ENCODE measurements at regions not wholly inside any gene's neighbourhood (a gene's known extent, or its start where the extent isn't known, plus 50 kb on each side); places are given as distances from the start of the nearest gene placed in this dataset.

DNA sequence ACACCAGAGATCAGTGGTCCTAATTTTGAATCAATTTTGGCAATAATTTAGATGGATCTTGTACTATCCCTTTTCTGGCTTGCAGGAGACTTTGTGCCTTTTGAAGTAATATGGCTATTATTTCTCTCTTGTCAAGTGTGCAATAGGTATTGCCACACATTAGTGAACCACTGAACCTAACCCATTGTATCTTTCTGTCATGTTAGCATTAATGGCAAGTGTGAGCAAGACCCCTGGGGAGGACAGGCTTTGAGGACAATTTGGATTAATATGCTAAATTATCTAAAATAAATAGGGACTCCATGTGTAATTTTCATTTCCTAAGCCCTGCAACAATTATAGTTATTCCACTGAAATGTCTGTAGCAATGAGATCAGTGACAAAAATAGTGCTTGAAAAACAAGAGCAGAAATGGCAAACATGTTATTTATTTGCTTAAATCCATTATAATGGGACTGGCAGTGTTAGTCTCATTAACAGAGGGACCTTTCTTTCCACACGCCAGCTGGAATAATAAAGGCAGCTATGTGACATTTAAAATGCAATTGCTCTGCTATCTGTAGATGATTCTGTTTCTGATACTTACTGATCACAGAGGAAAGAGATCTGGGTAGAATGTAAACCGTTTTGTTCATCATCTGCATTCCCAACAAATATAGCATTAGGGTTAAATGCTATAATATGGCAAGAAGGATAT lies 753.3 kb upstream of the ZNF608 start:
- H3K36me3 Mint-ChIP-seq = no peaks in the 10 kb centered on the region
- CTCF ChIA-PET = no interaction called here
- H3K9me3 Mint-ChIP-seq = peaks cover 0 to 16% (median 0%) of the 10 kb centered on the region in 11 donors
- H3K4me1 Mint-ChIP-seq = no peaks in the 10 kb centered on the region
- intact Hi-C loops (cut with micrococcal nuclease) = no loop called here
- ATAC-seq (no peak), DNase-seq (no peak)
- H3K27me3 Mint-ChIP-seq = no peaks in the 10 kb centered on the region
- Histone ChIP-seq H3K9me3 (ENCODE audit: control insufficient read depth in 2 of 3, low read length in 3 of 3) (no peaks in the 10 kb centered on the region), H3K4me3 (ENCODE audit: low read length) (no peak overlapping the region), H3K27me3 (ENCODE audit: control insufficient read depth in 2 of 2, insufficient read depth in 2 of 2, low read length in 2 of 2) (no peaks in the 10 kb centered on the region), H3K27ac (ENCODE audit: low read depth, low read length) (no peak overlapping the region), H3K36me3 (ENCODE audit: control insufficient read depth in 2 of 3, insufficient read depth in 3 of 3, low read length in 3 of 3) (no peaks in the 10 kb centered on the region), H3K4me1 (ENCODE audit: control insufficient read depth in 2 of 2, insufficient read depth in 2 of 2, low read length in 2 of 2) (no peaks in the 10 kb centered on the region)
- POLR2A ChIA-PET = no interaction called here
- no peak overlapping the region for H3K4me3 Mint-ChIP-seq
- no peak overlapping the region for H3K27ac Mint-ChIP-seq

DNA sequence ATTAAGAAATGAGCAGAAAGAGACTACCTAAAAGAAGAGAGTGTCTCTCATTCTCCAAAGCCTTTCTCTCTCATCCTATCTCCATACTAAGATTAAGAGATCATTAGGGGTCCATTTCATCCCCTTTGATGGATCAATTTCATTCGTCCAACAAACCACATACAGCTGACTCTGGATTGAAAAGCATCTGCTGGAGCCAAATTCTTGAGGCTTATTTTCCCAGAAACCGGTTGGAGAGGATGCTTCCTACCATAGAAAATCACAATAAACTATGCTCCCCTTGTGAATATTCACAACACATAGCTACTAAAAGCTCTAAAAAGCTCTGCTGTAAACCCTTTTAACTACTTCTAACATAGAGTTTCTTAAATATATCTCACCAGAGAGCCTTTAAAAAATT lies 755.0 kb upstream of the ZNF608 start:
- ChIA-PET CTCF (interaction anchor here (1.1 kb wide), 1 partner anchor 10 kb away, joined by 3 read pairs; no protein-coding TSS in a partner anchor), POLR2A (no interaction called here)
- intact Hi-C loops (cut with micrococcal nuclease) = no loop called here
- ATAC-seq = no peak
- Mint-ChIP-seq H3K27ac (no peak overlapping the region), H3K9me3 (peaks cover 0 to 12% (median 0%) of the 10 kb centered on the region in 11 donors), H3K27me3 (no peaks in the 10 kb centered on the region), H3K4me1 (no peaks in the 10 kb centered on the region), H3K4me3 (no peak overlapping the region), H3K36me3 (no peaks in the 10 kb centered on the region)
- Histone ChIP-seq H3K4me1 (ENCODE audit: control insufficient read depth in 2 of 2, insufficient read depth in 2 of 2, low read length in 2 of 2) (no peaks in the 10 kb centered on the region), H3K36me3 (ENCODE audit: control insufficient read depth in 2 of 3, insufficient read depth in 3 of 3, low read length in 3 of 3) (no peaks in the 10 kb centered on the region), H3K27ac (ENCODE audit: low read depth, low read length) (no peak overlapping the region), H3K4me3 (ENCODE audit: low read length) (no peak overlapping the region), H3K27me3 (ENCODE audit: control insufficient read depth in 2 of 2, insufficient read depth in 2 of 2, low read length in 2 of 2) (peaks cover 0 to under 1% of the 10 kb centered on the region in 2 donors), H3K9me3 (ENCODE audit: control insufficient read depth in 2 of 3, low read length in 3 of 3) (no peaks in the 10 kb centered on the region)
- no peak for DNase-seq

DNA sequence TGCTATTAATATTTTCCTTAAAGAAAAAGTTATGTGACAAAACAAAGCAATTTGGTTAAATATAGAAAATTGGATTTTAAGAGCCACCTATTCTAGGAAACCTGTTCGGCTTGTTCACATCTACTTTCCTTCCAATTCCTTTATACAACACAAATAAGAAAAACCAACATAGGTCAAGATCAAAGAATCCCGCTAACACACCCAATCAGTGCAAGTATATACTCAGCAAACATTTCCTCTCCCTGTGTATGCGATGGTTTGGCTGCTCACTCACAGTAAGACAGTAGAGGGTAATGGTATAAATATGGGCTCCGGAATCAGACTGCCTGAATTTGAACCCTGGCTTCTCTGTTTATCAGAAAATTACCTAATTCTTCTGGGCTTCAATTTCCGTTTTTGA lies 757.5 kb upstream of the ZNF608 start:
- intact Hi-C loops (cut with micrococcal nuclease) = no loop called here
- Histone ChIP-seq H3K27ac (ENCODE audit: low read depth, low read length) (no peak overlapping the region), H3K4me3 (ENCODE audit: low read length) (no peak overlapping the region), H3K4me1 (ENCODE audit: control insufficient read depth in 2 of 2, insufficient read depth in 2 of 2, low read length in 2 of 2) (no peaks in the 10 kb centered on the region), H3K36me3 (ENCODE audit: control insufficient read depth in 2 of 3, insufficient read depth in 3 of 3, low read length in 3 of 3) (no peaks in the 10 kb centered on the region), H3K27me3 (ENCODE audit: control insufficient read depth in 2 of 2, insufficient read depth in 2 of 2, low read length in 2 of 2) (peaks cover 0 to 5% of the 10 kb centered on the region in 2 donors), H3K9me3 (ENCODE audit: control insufficient read depth in 2 of 3, low read length in 3 of 3) (no peaks in the 10 kb centered on the region)
- peaks cover 0 to 12% (median 2%) of the 10 kb centered on the region in 11 donors for H3K9me3 Mint-ChIP-seq
- ATAC-seq (no peak), DNase-seq (no peak)
- no peak overlapping the region for H3K4me3 Mint-ChIP-seq
- ChIA-PET CTCF (no interaction called here), POLR2A (no interaction called here)
- no peaks in the 10 kb centered on the region for H3K27me3 Mint-ChIP-seq
- H3K36me3 Mint-ChIP-seq = no peaks in the 10 kb centered on the region
- H3K27ac Mint-ChIP-seq = no peak overlapping the region
- no peaks in the 10 kb centered on the region for H3K4me1 Mint-ChIP-seq

- CTCF ChIA-PET = no interaction called here
- Histone ChIP-seq H3K27me3 (ENCODE audit: control insufficient read depth in 2 of 2, insufficient read depth in 2 of 2, low read length in 2 of 2) (peaks cover 0 to 5% of the 10 kb centered on the region in 2 donors), H3K4me1 (ENCODE audit: control insufficient read depth in 2 of 2, insufficient read depth in 2 of 2, low read length in 2 of 2) (no peaks in the 10 kb centered on the region), H3K4me3 (ENCODE audit: low read length) (no peak overlapping the region), H3K36me3 (ENCODE audit: control insufficient read depth in 2 of 3, insufficient read depth in 3 of 3, low read length in 3 of 3) (no peaks in the 10 kb centered on the region), H3K9me3 (ENCODE audit: control insufficient read depth in 2 of 3, low read length in 3 of 3) (no peaks in the 10 kb centered on the region), H3K27ac (ENCODE audit: low read depth, low read length) (no peak overlapping the region)
- Mint-ChIP-seq H3K27me3 (no peaks in the 10 kb centered on the region), H3K9me3 (peaks cover 0 to 12% (median 2%) of the 10 kb centered on the region in 11 donors), H3K27ac (no peak overlapping the region), H3K36me3 (no peaks in the 10 kb centered on the region), H3K4me1 (no peaks in the 10 kb centered on the region), H3K4me3 (no peak overlapping the region)
- POLR2A ChIA-PET = no interaction called here
- ATAC-seq (no peak), DNase-seq (no peak)
- intact Hi-C loops (cut with micrococcal nuclease) = no loop called here
Measured at GRCh38 chr5:125505115-125505514, 758.7 kb upstream of the ZNF608 start.

DNA sequence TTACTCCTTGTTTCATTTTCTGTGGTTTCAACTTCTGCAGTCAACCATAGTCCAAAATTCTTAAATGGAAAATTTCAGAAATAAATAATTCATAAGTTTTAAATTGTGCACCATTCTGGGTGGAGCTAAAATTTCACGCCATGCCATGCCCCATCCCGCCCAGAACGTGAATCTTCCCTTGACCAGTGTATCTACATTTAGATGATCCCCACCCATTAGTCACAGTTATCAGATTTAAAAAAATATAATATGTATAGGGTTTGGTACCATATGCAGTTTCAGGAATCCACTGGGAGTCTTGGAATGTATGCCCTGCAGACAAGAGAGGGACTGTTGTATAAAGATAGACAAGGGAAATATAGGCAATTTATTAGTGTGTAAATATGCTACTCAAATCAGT lies 759.7 kb upstream of the ZNF608 start:
- H3K27ac Mint-ChIP-seq = no peak overlapping the region
- POLR2A ChIA-PET = no interaction called here

DNA sequence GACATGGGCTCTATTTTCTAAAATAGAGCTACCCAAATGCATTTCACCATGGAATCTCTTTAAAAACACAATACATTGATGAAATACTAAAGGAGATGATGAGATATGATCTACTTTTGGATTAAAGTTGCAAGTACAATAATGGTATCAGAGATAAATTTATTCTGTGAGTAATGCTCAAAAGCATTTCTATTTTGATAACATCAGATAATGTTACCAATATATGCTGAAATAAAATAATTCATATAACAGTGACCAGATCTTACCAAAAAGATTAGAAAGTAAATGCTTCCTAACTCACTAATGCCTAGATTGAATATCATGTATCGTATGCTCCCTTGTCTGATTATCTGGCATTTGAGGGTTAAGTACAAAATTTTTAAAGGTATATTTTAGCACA lies 761.8 kb upstream of the ZNF608 start:
- Mint-ChIP-seq H3K27ac (no peak overlapping the region), H3K36me3 (no peaks in the 10 kb centered on the region), H3K9me3 (peaks cover 0 to 8% (median 2%) of the 10 kb centered on the region in 11 donors), H3K4me3 (no peak overlapping the region), H3K4me1 (no peaks in the 10 kb centered on the region), H3K27me3 (no peaks in the 10 kb centered on the region)
- Histone ChIP-seq H3K9me3 (ENCODE audit: control insufficient read depth in 2 of 3, low read length in 3 of 3) (no peaks in the 10 kb centered on the region), H3K27ac (ENCODE audit: low read depth, low read length) (no peak overlapping the region), H3K27me3 (ENCODE audit: control insufficient read depth in 2 of 2, insufficient read depth in 2 of 2, low read length in 2 of 2) (peaks cover 0 to 5% of the 10 kb centered on the region in 2 donors), H3K4me3 (ENCODE audit: low read length) (no peak overlapping the region), H3K36me3 (ENCODE audit: control insufficient read depth in 2 of 3, insufficient read depth in 3 of 3, low read length in 3 of 3) (no peaks in the 10 kb centered on the region), H3K4me1 (ENCODE audit: control insufficient read depth in 2 of 2, insufficient read depth in 2 of 2, low read length in 2 of 2) (no peaks in the 10 kb centered on the region)
- intact Hi-C loops (cut with micrococcal nuclease) = no loop called here
- no peak for ATAC-seq
- no peak for DNase-seq
- CTCF ChIA-PET = no interaction called here
- POLR2A ChIA-PET = no interaction called here

More for the DNA sequence above, 759.7 kb upstream of the ZNF608 start:
- H3K4me3 Mint-ChIP-seq = no peak overlapping the region
- CTCF ChIA-PET = no interaction called here
- Histone ChIP-seq H3K9me3 (ENCODE audit: control insufficient read depth in 2 of 3, low read length in 3 of 3) (no peaks in the 10 kb centered on the region), H3K36me3 (ENCODE audit: control insufficient read depth in 2 of 3, insufficient read depth in 3 of 3, low read length in 3 of 3) (no peaks in the 10 kb centered on the region), H3K4me1 (ENCODE audit: control insufficient read depth in 2 of 2, insufficient read depth in 2 of 2, low read length in 2 of 2) (no peaks in the 10 kb centered on the region), H3K27me3 (ENCODE audit: control insufficient read depth in 2 of 2, insufficient read depth in 2 of 2, low read length in 2 of 2) (peaks cover 0 to 5% of the 10 kb centered on the region in 2 donors), H3K27ac (ENCODE audit: low read depth, low read length) (no peak overlapping the region), H3K4me3 (ENCODE audit: low read length) (no peak overlapping the region)
- no peaks in the 10 kb centered on the region for H3K36me3 Mint-ChIP-seq
- ATAC-seq (no peak), DNase-seq (no peak)
- H3K27me3 Mint-ChIP-seq = no peaks in the 10 kb centered on the region
- peaks cover 0 to 12% (median 2%) of the 10 kb centered on the region in 11 donors for H3K9me3 Mint-ChIP-seq
- intact Hi-C loops (cut with micrococcal nuclease) = no loop called here
- H3K4me1 Mint-ChIP-seq = no peaks in the 10 kb centered on the region

DNA sequence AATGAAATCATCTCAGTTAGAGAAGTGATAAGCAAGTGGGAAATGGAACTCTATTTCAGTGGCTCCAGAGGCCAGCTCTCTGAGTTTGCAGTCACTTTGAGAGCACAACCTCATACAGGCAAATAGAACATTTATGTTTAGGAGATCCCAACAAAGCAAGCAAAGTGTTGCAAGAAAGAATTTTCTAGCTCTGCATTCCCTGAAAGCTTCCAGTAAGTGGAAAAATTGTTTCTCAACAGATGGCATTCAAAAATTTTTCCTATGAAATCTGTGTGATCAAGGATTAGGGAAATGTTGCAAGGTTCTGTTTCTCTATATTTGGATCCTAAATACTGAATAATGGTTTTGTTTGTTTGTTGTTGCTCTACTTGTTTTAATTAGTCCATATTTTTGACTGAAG lies 764.2 kb upstream of the ZNF608 start:
- no peaks in the 10 kb centered on the region for H3K4me1 ChIP-seq (ENCODE audit: control insufficient read depth in 2 of 2, insufficient read depth in 2 of 2, low read length in 2 of 2)
- CTCF ChIA-PET = no interaction called here
- no peaks in the 10 kb centered on the region for H3K36me3 Mint-ChIP-seq
- intact Hi-C loops (cut with micrococcal nuclease) = no loop called here
- POLR2A ChIA-PET = no interaction called here
- no peak overlapping the region for H3K27ac ChIP-seq (ENCODE audit: low read depth, low read length)
- H3K4me3 ChIP-seq (ENCODE audit: low read length) = no peak overlapping the region
- H3K27me3 ChIP-seq (ENCODE audit: control insufficient read depth in 2 of 2, insufficient read depth in 2 of 2, low read length in 2 of 2) = peaks cover 0 to 5% of the 10 kb centered on the region in 2 donors
- no peaks in the 10 kb centered on the region for H3K36me3 ChIP-seq (ENCODE audit: control insufficient read depth in 2 of 3, insufficient read depth in 3 of 3, low read length in 3 of 3)
- no peak overlapping the region for H3K4me3 Mint-ChIP-seq
- ATAC-seq (no peak), DNase-seq (no peak)
- no peak overlapping the region for H3K27ac Mint-ChIP-seq
- H3K27me3 Mint-ChIP-seq = no peaks in the 10 kb centered on the region
- H3K9me3 Mint-ChIP-seq = peaks cover 0 to 14% (median 1%) of the 10 kb centered on the region in 11 donors
- no peaks in the 10 kb centered on the region for H3K4me1 Mint-ChIP-seq
- no peaks in the 10 kb centered on the region for H3K9me3 ChIP-seq (ENCODE audit: control insufficient read depth in 2 of 3, low read length in 3 of 3)

Measured in naive thymus-derived CD4-positive, alpha-beta T cell (primary cell).